CD8-positive, alpha-beta memory T cell (primary cell): ENCODE measurements at regions not wholly inside any gene's neighbourhood (a gene's known extent, or its start where the extent isn't known, plus 50 kb on each side); places are given as distances from the start of the nearest gene placed in this dataset.

Source experiments
- CTCF ChIA-PET: fragments of 350-600 bp; sonication (Branson Sonifier 250); formaldehyde crosslinking; loops from one replicate; lab custom pipeline; 2021; ENCODE audit warnings: antibody characterized with exemption; lab: Charles Lee
- POLR2A ChIA-PET: fragments of 350-600 bp; sonication (Branson Sonifier 250); formaldehyde crosslinking; loops from one replicate; lab custom pipeline; 2021; ENCODE audit warnings: antibody characterized with exemption; lab: Charles Lee
- DNase-seq, 5 donors: peaks; one replicate each; pipeline versions ENCODE4 v3.0.0 to v3.0.0-alpha.2; 2020 to 2022; ENCODE audit warnings: mixed read lengths in 1 of 5
- H3K27ac ChIP-seq: one replicate; pipeline ENCODE4 v1.7.0; 2013; ENCODE audit warnings: low read depth, mild to moderate bottlenecking, low read length, moderate library complexity
- H3K27me3 ChIP-seq: 2 replicates; pipeline ENCODE4 v1.7.0; 2013; ENCODE audit warnings: low read length, mild to moderate bottlenecking; ENCODE audit not compliant: insufficient read depth, poor library complexity, severe bottlenecking
- H3K36me3 ChIP-seq: 2 replicates; pipeline ENCODE4 v1.7.0; 2013; ENCODE audit warnings: mild to moderate bottlenecking, low read length, moderate library complexity; ENCODE audit not compliant: insufficient read depth
- H3K4me1 ChIP-seq: 2 replicates; pipeline ENCODE4 v1.7.0; 2013; ENCODE audit warnings: mild to moderate bottlenecking, low read length, moderate library complexity; ENCODE audit not compliant: insufficient read depth
- H3K4me3 ChIP-seq: 2 replicates; pipeline ENCODE4 v1.7.0; 2013; ENCODE audit warnings: mild to moderate bottlenecking, low read length
- H3K9me3 ChIP-seq: 2 replicates; pipeline ENCODE4 v1.7.0; 2013; ENCODE audit warnings: mild to moderate bottlenecking, low read length
- H3K27ac Mint-ChIP-seq, 8 donors: one replicate each; pipeline ENCODE4 v1.8.0; 2020 to 2021; ENCODE audit warnings: mixed read lengths in 8 of 8, mild to moderate bottlenecking in 6 of 8, inconsistent platforms in 3 of 8, moderate library complexity in 3 of 8
- H3K27me3 Mint-ChIP-seq, 2 donors: one replicate each; pipeline ENCODE4 v1.8.0; 2020 to 2021; ENCODE audit warnings: mixed read lengths in 2 of 2, mild to moderate bottlenecking in 1 of 2, moderate library complexity in 1 of 2
- H3K36me3 Mint-ChIP-seq, 3 donors: one replicate each; pipeline ENCODE4 v1.8.0; 2020 to 2021; ENCODE audit warnings: mixed read lengths in 3 of 3, inconsistent platforms in 1 of 3, mild to moderate bottlenecking in 1 of 3
- H3K4me1 Mint-ChIP-seq, 3 donors: one replicate each; pipeline ENCODE4 v1.8.0; 2020 to 2021; ENCODE audit warnings: mixed read lengths in 3 of 3, inconsistent platforms in 1 of 3, mild to moderate bottlenecking in 1 of 3
- H3K4me3 Mint-ChIP-seq, 7 donors: one replicate each; pipeline ENCODE4 v1.8.0; 2020 to 2021; ENCODE audit warnings: mixed read lengths in 7 of 7, mild to moderate bottlenecking in 6 of 7, moderate library complexity in 4 of 7, inconsistent platforms in 2 of 7
- H3K9me3 Mint-ChIP-seq, 5 donors: one replicate each; pipeline ENCODE4 v1.8.0; 2020 to 2022; ENCODE audit warnings: mixed read lengths in 5 of 5, mild to moderate bottlenecking in 3 of 5, moderate library complexity in 2 of 5, inconsistent platforms in 1 of 5

DNA sequence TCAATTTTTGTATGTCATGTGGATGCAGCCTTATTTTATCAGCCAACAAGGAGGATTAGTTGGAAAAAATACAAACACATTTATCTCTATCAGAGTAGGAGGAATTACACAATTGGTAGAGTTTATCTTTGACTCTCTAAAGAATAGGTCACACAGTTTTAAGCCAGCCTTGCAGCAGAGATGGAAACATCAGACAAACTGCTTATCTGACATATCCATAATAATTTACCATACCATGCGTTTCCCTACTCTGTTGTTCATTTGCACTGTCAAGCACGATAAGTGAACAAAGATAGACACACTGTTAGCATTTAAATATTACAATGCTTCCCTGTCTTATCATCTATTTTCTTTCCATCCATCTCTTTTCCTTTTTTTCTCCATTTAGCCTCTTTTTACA lies 283.7 kb upstream of the SMIM30 start:
- no peaks in the 10 kb centered on the region for H3K9me3 Mint-ChIP-seq
- ChIA-PET POLR2A (no interaction called here), CTCF (no interaction called here)
- H3K27me3 Mint-ChIP-seq: peaks cover 5 to 18% of the 10 kb centered on the region in 2 donors
- no peaks in the 10 kb centered on the region for H3K4me1 Mint-ChIP-seq
- H3K9me3 ChIP-seq: no peaks in the 10 kb centered on the region
- H3K4me3 Mint-ChIP-seq: no peak overlapping the region
- no peak overlapping the region for H3K27ac ChIP-seq
- no peaks in the 10 kb centered on the region for H3K36me3 ChIP-seq
- no peaks in the 10 kb centered on the region for H3K4me1 ChIP-seq
- H3K4me3 ChIP-seq: no peak overlapping the region
- no peaks in the 10 kb centered on the region for H3K36me3 Mint-ChIP-seq
- peak overlapping the region in 1 of 8 donors; percentile 39 for H3K27ac Mint-ChIP-seq
- DNase-seq: no peak
- no peaks in the 10 kb centered on the region for H3K27me3 ChIP-seq

DNA sequence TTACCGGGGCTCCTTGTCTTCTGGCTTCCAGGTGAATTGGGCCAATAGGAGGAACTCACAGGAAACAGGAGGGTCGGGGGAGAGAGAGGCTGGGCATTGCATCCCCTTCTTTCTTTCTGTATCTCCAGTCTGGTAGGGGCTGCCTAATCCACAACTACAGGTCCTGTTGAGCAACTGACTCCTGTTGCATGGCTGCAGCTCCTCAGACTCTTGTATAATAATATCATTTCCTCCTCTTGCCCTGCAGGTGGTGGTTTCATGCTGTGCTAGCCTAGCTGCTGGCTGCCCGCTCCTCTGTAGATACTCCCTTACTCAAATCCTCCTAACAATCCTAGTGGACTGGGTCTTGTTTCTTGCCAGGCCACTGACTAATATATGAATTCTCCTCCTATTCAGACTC lies 276.5 kb upstream of the SMIM30 start:
- no peak for DNase-seq
- Histone ChIP-seq H3K4me3 (no peak overlapping the region), H3K4me1 (no peaks in the 10 kb centered on the region), H3K27ac (no peak overlapping the region), H3K27me3 (no peaks in the 10 kb centered on the region), H3K36me3 (no peaks in the 10 kb centered on the region), H3K9me3 (no peaks in the 10 kb centered on the region)
- Mint-ChIP-seq H3K36me3 (no peaks in the 10 kb centered on the region), H3K4me3 (no peak overlapping the region), H3K27me3 (peaks cover 0 to 1% of the 10 kb centered on the region in 2 donors), H3K27ac (no peak overlapping the region), H3K4me1 (no peaks in the 10 kb centered on the region), H3K9me3 (peaks cover 0 to 3% (median 0%) of the 10 kb centered on the region in 5 donors)
- POLR2A ChIA-PET: no interaction called here
- CTCF ChIA-PET: no interaction called here

DNA sequence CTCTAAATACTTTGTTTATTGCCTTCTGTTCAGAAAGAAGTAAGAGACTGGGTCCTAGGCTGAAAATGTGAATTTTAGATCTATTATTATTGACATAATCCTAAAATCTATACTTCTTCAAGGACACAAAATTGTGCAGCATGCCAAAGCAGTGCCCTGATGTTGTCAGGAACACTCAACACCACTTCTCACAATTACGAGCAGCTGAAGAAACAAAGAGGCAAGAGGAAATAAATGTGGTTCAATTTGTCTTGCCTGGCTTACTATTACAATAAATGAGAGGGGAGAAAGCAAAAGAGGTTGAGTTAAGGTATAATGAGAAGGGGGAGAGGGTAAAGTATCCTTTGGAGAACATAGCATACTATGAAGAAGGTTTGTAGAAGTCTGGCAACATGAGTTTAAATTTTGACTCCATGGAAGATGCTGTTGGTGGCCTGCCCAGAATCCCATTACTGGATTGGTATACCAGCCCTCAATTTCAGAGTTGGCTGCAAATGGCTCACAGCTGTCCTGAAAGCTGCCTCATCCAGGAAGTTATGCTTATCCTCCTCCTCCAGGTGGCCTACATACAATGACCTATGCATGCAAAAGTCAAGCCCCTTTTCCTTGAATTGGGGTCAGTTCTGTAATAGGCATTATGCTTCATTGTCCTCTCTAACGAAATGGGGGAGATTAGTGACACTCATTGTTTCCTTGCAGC lies 274.6 kb upstream of the SMIM30 start:
- CTCF ChIA-PET: no interaction called here
- H3K27me3 Mint-ChIP-seq: no peaks in the 10 kb centered on the region

DNA sequence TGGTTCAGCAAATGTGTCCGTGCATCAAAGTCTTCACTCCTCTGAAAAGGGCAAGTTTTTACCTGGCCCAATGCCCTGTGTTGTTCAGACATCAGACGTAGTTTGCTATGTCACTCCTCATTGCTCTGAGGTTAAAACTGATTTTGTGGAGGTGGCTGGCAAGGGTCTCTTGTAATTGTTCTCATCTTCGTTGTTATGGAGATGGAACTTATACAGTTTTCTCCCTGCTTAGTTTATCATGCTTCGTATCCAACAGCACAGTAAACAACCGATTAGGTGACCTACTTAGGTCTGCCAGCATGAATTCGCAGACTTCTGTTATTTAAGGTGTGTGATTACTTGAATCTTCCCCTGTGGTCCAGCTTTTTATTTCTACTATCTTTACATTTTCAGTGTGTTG lies 274.1 kb upstream of the SMIM30 start:
- H3K4me3 Mint-ChIP-seq: no peak overlapping the region
- peaks cover 0 to 5% (median 0%) of the 10 kb centered on the region in 5 donors for H3K9me3 Mint-ChIP-seq
- no peaks in the 10 kb centered on the region for H3K4me1 Mint-ChIP-seq
- no peaks in the 10 kb centered on the region for H3K9me3 ChIP-seq
- no peak overlapping the region for H3K27ac ChIP-seq
- H3K27me3 ChIP-seq: no peaks in the 10 kb centered on the region
- ChIA-PET CTCF (no interaction called here), POLR2A (no interaction called here)
- H3K4me3 ChIP-seq: no peak overlapping the region
- no peak for DNase-seq
- no peak overlapping the region for H3K27ac Mint-ChIP-seq
- H3K27me3 Mint-ChIP-seq: no peaks in the 10 kb centered on the region
- no peaks in the 10 kb centered on the region for H3K4me1 ChIP-seq
- H3K36me3 ChIP-seq: no peaks in the 10 kb centered on the region
- H3K36me3 Mint-ChIP-seq: no peaks in the 10 kb centered on the region

More for the DNA sequence above, 274.6 kb upstream of the SMIM30 start:
- Histone ChIP-seq H3K9me3 (no peaks in the 10 kb centered on the region), H3K4me1 (no peaks in the 10 kb centered on the region), H3K4me3 (no peak overlapping the region), H3K36me3 (no peaks in the 10 kb centered on the region), H3K27ac (no peak overlapping the region), H3K27me3 (no peaks in the 10 kb centered on the region)
- Mint-ChIP-seq H3K4me3 (no peak overlapping the region), H3K9me3 (peaks cover 0 to 5% (median 0%) of the 10 kb centered on the region in 5 donors), H3K4me1 (no peaks in the 10 kb centered on the region), H3K36me3 (no peaks in the 10 kb centered on the region), H3K27ac (no peak overlapping the region)
- no peak for DNase-seq
- POLR2A ChIA-PET: no interaction called here

DNA sequence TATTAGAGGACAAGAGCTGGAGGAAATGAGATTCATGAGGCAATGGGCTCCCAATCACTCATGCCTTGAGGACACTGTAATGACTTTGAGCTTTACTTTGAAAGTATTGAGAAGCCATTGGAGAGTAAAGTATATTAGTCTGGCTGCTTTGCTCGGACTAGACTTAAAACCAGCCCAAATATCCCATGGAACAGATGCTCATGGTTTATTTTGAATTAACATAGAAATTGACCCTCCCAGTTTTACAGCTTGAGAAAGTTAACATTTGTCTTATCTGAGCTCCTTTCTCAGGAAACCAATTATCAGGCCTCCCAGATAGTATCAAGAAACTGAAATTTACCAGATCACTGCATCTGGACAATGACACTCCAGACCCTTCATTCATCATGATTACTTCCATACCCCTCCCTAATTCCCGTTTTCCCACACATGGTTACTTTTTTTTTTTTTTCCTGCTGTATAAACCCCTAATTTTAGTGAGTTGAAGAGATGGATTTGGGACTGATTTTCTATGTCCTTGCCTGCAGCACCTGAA lies 270.8 kb upstream of the SMIM30 start:
- ChIA-PET CTCF (no interaction called here), POLR2A (no interaction called here)
- H3K9me3 ChIP-seq: no peaks in the 10 kb centered on the region
- H3K27ac ChIP-seq: no peak overlapping the region
- Mint-ChIP-seq H3K4me3 (no peak overlapping the region), H3K27me3 (no peaks in the 10 kb centered on the region), H3K9me3 (peaks cover 0 to 5% (median 0%) of the 10 kb centered on the region in 5 donors), H3K36me3 (no peaks in the 10 kb centered on the region), H3K4me1 (no peaks in the 10 kb centered on the region), H3K27ac (no peak overlapping the region)
- H3K4me3 ChIP-seq: no peak overlapping the region
- no peaks in the 10 kb centered on the region for H3K4me1 ChIP-seq
- no peak for DNase-seq
- H3K27me3 ChIP-seq: no peaks in the 10 kb centered on the region
- H3K36me3 ChIP-seq: no peaks in the 10 kb centered on the region

DNA sequence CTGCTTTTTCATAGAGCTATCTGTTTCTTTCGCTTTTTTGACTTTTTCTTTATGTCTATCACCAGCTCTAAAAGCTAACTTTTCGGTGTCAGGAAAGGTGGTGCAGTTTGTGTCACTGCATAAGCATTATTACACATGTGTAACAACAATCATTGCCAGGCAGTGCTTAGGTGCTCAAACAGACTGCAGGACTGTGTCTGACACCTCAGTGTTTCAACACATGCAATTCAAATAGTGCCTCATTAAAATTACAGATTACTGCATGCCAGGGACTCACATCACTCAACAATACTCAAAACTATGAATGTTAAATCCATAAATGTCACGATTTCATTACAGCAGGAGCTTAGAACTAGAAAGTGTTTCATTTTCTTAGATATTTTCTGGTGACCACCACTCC lies 265.3 kb upstream of the SMIM30 start:
- no peak for DNase-seq
- Mint-ChIP-seq H3K36me3 (no peaks in the 10 kb centered on the region), H3K4me3 (no peak overlapping the region), H3K9me3 (peaks cover 0 to 2% (median 0%) of the 10 kb centered on the region in 5 donors), H3K4me1 (no peaks in the 10 kb centered on the region), H3K27me3 (no peaks in the 10 kb centered on the region), H3K27ac (no peak overlapping the region)
- H3K36me3 ChIP-seq: no peaks in the 10 kb centered on the region
- H3K4me3 ChIP-seq: no peak overlapping the region
- CTCF ChIA-PET: no interaction called here
- H3K9me3 ChIP-seq: no peaks in the 10 kb centered on the region
- POLR2A ChIA-PET: no interaction called here
- no peaks in the 10 kb centered on the region for H3K4me1 ChIP-seq
- no peaks in the 10 kb centered on the region for H3K27me3 ChIP-seq
- no peak overlapping the region for H3K27ac ChIP-seq

DNA sequence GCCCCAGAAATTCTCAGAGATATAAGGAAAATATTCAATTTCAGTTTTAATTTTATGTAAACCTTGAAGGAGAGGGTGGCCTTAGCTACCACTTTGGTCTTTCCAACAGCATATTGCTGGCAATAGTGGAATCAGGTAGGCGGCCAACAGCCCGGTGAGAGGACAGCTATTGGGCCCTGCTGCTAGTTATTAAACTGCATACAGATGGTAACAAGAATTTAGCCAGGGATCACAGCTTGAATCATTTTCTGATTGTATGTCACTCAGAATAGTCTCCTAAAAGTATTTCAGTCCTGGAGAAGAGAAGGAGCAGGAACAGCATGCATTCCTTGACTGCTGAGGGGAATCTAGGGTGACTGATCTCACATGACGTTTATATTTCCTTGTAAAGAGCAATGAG lies 261.4 kb upstream of the SMIM30 start:
- H3K27ac ChIP-seq: no peak overlapping the region
- no peaks in the 10 kb centered on the region for H3K27me3 ChIP-seq
- peaks cover 0 to 3% of the 10 kb centered on the region in 2 donors for H3K27me3 Mint-ChIP-seq
- no peak overlapping the region for H3K4me3 Mint-ChIP-seq
- no peaks in the 10 kb centered on the region for H3K36me3 Mint-ChIP-seq
- H3K9me3 Mint-ChIP-seq: peaks cover 0 to 2% (median 0%) of the 10 kb centered on the region in 5 donors
- H3K36me3 ChIP-seq: no peaks in the 10 kb centered on the region
- H3K27ac Mint-ChIP-seq: no peak overlapping the region
- CTCF ChIA-PET: no interaction called here
- no peak for DNase-seq
- no peaks in the 10 kb centered on the region for H3K4me1 ChIP-seq
- no peaks in the 10 kb centered on the region for H3K4me1 Mint-ChIP-seq
- no peaks in the 10 kb centered on the region for H3K9me3 ChIP-seq
- POLR2A ChIA-PET: no interaction called here
- H3K4me3 ChIP-seq: no peak overlapping the region

DNA sequence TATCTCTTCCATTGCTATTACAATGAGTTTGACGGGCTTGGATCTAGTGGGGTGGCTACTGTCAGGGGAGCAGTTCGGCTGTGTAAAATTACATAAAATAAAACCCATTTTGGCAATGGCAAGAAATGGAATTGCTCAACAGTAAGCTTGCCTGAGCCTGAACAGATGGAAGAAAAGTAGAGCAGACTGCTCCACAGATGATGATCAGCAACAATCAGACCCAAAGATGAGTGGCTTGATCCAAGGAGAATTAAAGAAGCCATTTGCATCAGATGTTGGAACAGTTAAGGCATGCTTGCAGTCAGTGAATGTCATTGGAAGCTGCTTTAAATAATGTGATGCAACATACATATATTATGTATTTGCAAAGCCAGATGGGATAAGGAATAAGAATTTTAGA lies 256.6 kb upstream of the SMIM30 start:
- ChIA-PET CTCF (no interaction called here), POLR2A (interaction anchor here (0.6 kb wide), 1 partner anchor 42 kb away, joined by 4 read pairs; no protein-coding TSS in a partner anchor)
- H3K36me3 ChIP-seq: no peaks in the 10 kb centered on the region
- no peak overlapping the region for H3K4me3 ChIP-seq
- Mint-ChIP-seq H3K27ac (no peak overlapping the region), H3K4me1 (no peaks in the 10 kb centered on the region), H3K4me3 (no peak overlapping the region), H3K36me3 (no peaks in the 10 kb centered on the region), H3K27me3 (peaks cover 0 to 3% of the 10 kb centered on the region in 2 donors), H3K9me3 (no peaks in the 10 kb centered on the region)
- no peaks in the 10 kb centered on the region for H3K27me3 ChIP-seq
- H3K27ac ChIP-seq: no peak overlapping the region
- no peak for DNase-seq
- no peaks in the 10 kb centered on the region for H3K4me1 ChIP-seq
- H3K9me3 ChIP-seq: no peaks in the 10 kb centered on the region
